ENCODE measurements at regions not wholly inside any gene's neighbourhood (a gene's known extent, or its start where the extent isn't known, plus 50 kb on each side); places are given as distances from the start of the nearest gene placed in this dataset.
A peak's percentile ranks its signal among the peaks of the same experiment; 100 is the strongest.

- H2AFZ ChIP-seq, result no peak overlapping the region
Measured at GRCh38 chr7:28355635-28356319, 56.5 kb upstream of the CREB5 start.

GRCh38 chr7:28356619-28357018 is 55.7 kb upstream of the CREB5 start:
- TF ChIP-seq CTCF (conservative IDR thresholded peaks at IDR 0.05; ENCODE audit: low read depth in 2 of 2), result no peak
- peaks cover 6% of the 10 kb centered on the region for H3K27me3 Mint-ChIP-seq (ENCODE audit: insufficient read depth, low read depth, poor library complexity)
- H3K9me3 Mint-ChIP-seq, result peaks cover 3% of the 10 kb centered on the region; the same call in 2 of the 3 replicates
- Histone ChIP-seq H3K4me1 (ENCODE audit: insufficient read depth) (peaks cover 46% of the 10 kb centered on the region), H3K9me2 (ENCODE audit: insufficient read depth) (peaks cover 8% of the 10 kb centered on the region), H3K27ac (ENCODE audit: low read depth) (no peak overlapping the region), H3K36me3 (ENCODE audit: insufficient read depth) (no peaks in the 10 kb centered on the region), H3K79me2 (replicated peaks; ENCODE audit: insufficient read depth) (no peaks in the 10 kb centered on the region), H3K4me3 (no peak overlapping the region), H3F3A (replicated peaks; ENCODE audit: low read depth) (no peaks in the 10 kb centered on the region), H4K20me1 (replicated peaks; ENCODE audit: insufficient read depth) (no peaks in the 10 kb centered on the region), H3K27me3 (ENCODE audit: insufficient read depth) (no peaks in the 10 kb centered on the region), H3K4me2 (no peak overlapping the region), H2AFZ (peak overlapping the region; percentile 93)
- DNase-seq (ENCODE audit: low spot score), result no peak
- no peak overlapping the region for H3K4me3 Mint-ChIP-seq
- peaks cover 48% of the 10 kb centered on the region for H3K4me1 Mint-ChIP-seq
- no peak overlapping the region for H3K27ac Mint-ChIP-seq
- no peaks in the 10 kb centered on the region for H3K36me3 Mint-ChIP-seq (ENCODE audit: low read depth)
- ATAC-seq, result no peak

More at GRCh38 chr7:28355635-28356319, 56.5 kb upstream of the CREB5 start:
- Histone ChIP-seq H3F3A (replicated peaks; ENCODE audit: low read depth) (no peaks in the 10 kb centered on the region), H3K27ac (ENCODE audit: low read depth) (no peak overlapping the region), H3K79me2 (replicated peaks; ENCODE audit: insufficient read depth) (no peaks in the 10 kb centered on the region), H3K9me2 (ENCODE audit: insufficient read depth) (peaks cover 8% of the 10 kb centered on the region), H3K4me3 (no peak overlapping the region), H3K4me1 (ENCODE audit: insufficient read depth) (peaks cover 42% of the 10 kb centered on the region), H3K27me3 (ENCODE audit: insufficient read depth) (no peaks in the 10 kb centered on the region), H3K4me2 (no peak overlapping the region), H4K20me1 (replicated peaks; ENCODE audit: insufficient read depth) (no peaks in the 10 kb centered on the region), H3K36me3 (ENCODE audit: insufficient read depth) (no peaks in the 10 kb centered on the region)
- H3K27me3 Mint-ChIP-seq (ENCODE audit: insufficient read depth, low read depth, poor library complexity), result peaks cover 6% of the 10 kb centered on the region
- DNase-seq (ENCODE audit: low spot score), result no peak
- no peak overlapping the region for H3K4me3 Mint-ChIP-seq
- H3K4me1 Mint-ChIP-seq, result peaks cover 42% of the 10 kb centered on the region
- TF ChIP-seq, protein P1, sequence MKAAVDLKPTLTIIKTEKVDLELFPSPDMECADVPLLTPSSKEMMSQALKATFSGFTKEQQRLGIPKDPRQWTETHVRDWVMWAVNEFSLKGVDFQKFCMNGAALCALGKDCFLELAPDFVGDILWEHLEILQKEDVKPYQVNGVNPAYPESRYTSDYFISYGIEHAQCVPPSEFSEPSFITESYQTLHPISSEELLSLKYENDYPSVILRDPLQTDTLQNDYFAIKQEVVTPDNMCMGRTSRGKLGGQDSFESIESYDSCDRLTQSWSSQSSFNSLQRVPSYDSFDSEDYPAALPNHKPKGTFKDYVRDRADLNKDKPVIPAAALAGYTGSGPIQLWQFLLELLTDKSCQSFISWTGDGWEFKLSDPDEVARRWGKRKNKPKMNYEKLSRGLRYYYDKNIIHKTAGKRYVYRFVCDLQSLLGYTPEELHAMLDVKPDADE (IDR thresholded peaks at IDR 0.05), result no peak
- ATAC-seq, result no peak
- no peak overlapping the region for H3K27ac Mint-ChIP-seq
- no peaks in the 10 kb centered on the region for H3K36me3 Mint-ChIP-seq (ENCODE audit: low read depth)
- H3K9me3 Mint-ChIP-seq, result peaks cover 3% of the 10 kb centered on the region; the same call in 2 of the 3 replicates

GRCh38 chr7:28358423-28358868 is 53.9 kb upstream of the CREB5 start:
- H3K27ac ChIP-seq (ENCODE audit: low read depth), result peak overlapping the region; percentile 23; the same call in 1 of the 2 replicates
- Mint-ChIP-seq H3K4me1 (peaks cover 51% of the 10 kb centered on the region), H3K4me3 (peak overlapping the region; percentile 11; the same call in 1 of the 3 replicates), H3K9me3 (peaks cover under 1% of the 10 kb centered on the region; the same call in 2 of the 3 replicates), H3K27ac (peak overlapping the region; percentile 42), H3K27me3 (ENCODE audit: insufficient read depth, low read depth, poor library complexity) (peaks cover 6% of the 10 kb centered on the region), H3K36me3 (ENCODE audit: low read depth) (no peaks in the 10 kb centered on the region)
- no peaks in the 10 kb centered on the region for H3F3A ChIP-seq (replicated peaks; ENCODE audit: low read depth)
- H3K9me2 ChIP-seq (ENCODE audit: insufficient read depth), result peaks cover 4% of the 10 kb centered on the region
- no peaks in the 10 kb centered on the region for H3K79me2 ChIP-seq (replicated peaks; ENCODE audit: insufficient read depth)
- H2AFZ ChIP-seq, result peak overlapping the region; percentile 2; the same call in 1 of the 2 replicates
- H3K36me3 ChIP-seq (ENCODE audit: insufficient read depth), result no peaks in the 10 kb centered on the region
- H4K20me1 ChIP-seq (replicated peaks; ENCODE audit: insufficient read depth), result no peaks in the 10 kb centered on the region
- peak overlapping the region; percentile 3; the same call in 1 of the 2 replicates for H3K4me3 ChIP-seq
- ATAC-seq (peak; percentile 83), DNase-seq (ENCODE audit: low spot score) (peak; percentile 41)
- H3K4me2 ChIP-seq, result peak overlapping the region; percentile 64
- peaks cover 50% of the 10 kb centered on the region for H3K4me1 ChIP-seq (ENCODE audit: insufficient read depth)
- H3K27me3 ChIP-seq (ENCODE audit: insufficient read depth), result no peaks in the 10 kb centered on the region
- TF ChIP-seq ZNF331 (CRISPR knock-in tag; IDR thresholded peaks at IDR 0.05; ENCODE audit: low read depth) (no peak), EZH2phosphoT487 (IDR thresholded peaks at IDR 0.05; ENCODE audit: unreplicated experiment) (no peak), ZNF114 (CRISPR knock-in tag; IDR thresholded peaks at IDR 0.05) (no peak), ZNF462 (CRISPR knock-in tag; IDR thresholded peaks at IDR 0.05) (peak; percentile 41; the same call in 1 of the 2 replicates)

All from GM23338 (cell line).